ENCODE measurements at regions not wholly inside any gene's neighbourhood (a gene's known extent, or its start where the extent isn't known, plus 50 kb on each side); places are given as distances from the start of the nearest gene placed in this dataset.

GRCh38 chr15:69957175-69957574 is 140.5 kb downstream of the TLE3 start:
- TF ChIP-seq POLR2A (IDR thresholded peaks at IDR 0.05): no peak
- TF ChIP-seq, protein P1, sequence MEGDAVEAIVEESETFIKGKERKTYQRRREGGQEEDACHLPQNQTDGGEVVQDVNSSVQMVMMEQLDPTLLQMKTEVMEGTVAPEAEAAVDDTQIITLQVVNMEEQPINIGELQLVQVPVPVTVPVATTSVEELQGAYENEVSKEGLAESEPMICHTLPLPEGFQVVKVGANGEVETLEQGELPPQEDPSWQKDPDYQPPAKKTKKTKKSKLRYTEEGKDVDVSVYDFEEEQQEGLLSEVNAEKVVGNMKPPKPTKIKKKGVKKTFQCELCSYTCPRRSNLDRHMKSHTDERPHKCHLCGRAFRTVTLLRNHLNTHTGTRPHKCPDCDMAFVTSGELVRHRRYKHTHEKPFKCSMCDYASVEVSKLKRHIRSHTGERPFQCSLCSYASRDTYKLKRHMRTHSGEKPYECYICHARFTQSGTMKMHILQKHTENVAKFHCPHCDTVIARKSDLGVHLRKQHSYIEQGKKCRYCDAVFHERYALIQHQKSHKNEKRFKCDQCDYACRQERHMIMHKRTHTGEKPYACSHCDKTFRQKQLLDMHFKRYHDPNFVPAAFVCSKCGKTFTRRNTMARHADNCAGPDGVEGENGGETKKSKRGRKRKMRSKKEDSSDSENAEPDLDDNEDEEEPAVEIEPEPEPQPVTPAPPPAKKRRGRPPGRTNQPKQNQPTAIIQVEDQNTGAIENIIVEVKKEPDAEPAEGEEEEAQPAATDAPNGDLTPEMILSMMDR (IDR thresholded peaks at IDR 0.05): no peak
